Activated T-cell treated with anti-CD3 and anti-CD28 coated beads for 48 hours (primary cell): ENCODE measurements at regions not wholly inside any gene's neighbourhood (a gene's known extent, or its start where the extent isn't known, plus 50 kb on each side); places are given as distances from the start of the nearest gene placed in this dataset.
"Not testable (repeated sequence)": the region's sequence is repeated elsewhere in the genome, so short reads cannot be mapped to it uniquely, and the experiment has no call there.

ENCODE experiments used
- DNase-seq: peaks from one replicate; pipeline ENCODE4 v3.0.0-alpha.2; 2020; ENCODE audit warnings: low read depth

DNA sequence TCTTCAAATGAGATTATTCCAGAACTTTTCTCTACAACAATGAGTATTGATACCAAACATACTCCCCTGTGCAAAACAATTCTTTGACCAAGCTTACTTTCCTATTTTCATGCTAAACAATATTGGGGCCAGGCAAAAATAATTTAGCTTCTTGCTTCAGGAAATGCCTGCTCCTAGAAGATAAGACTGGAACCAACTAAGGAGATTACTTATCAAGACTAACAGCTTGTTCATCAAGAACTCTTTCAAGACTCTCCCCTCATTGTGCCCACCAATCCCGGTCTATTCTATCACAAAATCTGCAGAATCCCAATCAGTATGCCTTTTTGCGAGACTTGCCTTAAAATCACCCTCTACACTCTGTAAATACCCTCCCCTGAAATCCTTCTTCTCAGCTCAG, 536.6 kb downstream of the RWDD3 start:
- no peak for DNase-seq

DNA sequence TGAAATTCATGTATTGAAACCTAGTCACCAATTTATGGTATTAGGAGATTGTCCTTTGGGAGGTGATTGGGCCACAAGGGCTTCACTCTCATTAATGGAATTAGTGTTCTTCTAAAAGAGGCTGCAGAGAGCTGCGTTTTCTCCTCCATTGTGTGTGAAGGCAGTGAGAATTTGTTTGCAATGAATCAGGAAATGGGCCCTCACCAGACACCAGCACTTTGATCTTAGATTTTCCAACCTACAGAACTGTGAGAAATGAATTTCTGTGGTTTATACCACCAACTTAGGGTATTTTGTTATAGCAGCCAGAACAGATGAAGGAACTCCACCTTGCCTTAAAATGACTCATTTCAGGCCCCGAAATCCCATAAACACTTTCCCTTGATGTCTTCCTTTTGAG, 544.2 kb downstream of the RWDD3 start:
- DNase-seq = no peak

DNA sequence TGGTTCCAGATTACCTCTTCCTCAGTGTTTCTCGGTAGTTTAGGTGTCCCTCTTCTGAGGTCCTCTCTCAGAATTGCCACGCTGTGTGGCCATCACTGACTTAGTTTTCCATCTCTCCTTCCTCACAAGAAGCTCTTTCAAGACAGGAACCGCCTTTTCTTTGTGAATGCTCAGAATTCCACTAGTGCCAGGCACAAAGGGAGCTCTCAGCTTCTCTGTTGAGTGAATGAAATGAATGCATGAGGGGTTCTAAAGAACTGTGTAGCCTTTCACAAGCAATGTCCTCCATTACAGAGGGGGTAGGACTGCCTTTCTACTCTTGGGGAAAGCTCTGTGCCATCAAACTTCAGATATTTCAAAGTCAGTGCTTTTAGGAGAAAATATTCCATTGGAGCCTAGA, 546.8 kb downstream of the RWDD3 start:
- DNase-seq = no peak

DNA sequence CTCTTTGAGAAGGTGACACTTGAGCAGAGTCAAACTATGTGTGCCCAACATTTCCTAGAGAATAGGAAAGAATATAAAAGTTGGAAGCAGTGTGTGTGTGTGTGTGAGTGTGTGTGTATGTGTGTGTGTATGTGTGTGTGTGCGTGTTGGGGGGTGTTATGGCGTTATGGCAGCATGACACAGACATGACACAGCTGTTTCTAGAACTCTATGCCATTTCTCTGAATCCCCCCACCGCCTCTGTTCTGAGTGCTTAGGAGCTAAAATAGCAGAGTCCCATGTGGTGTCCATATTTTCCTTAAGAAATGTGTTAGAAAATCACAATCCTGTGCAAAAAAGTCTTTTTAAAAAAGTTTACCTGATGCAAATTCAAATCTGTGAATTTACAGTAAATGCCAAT, 556.1 kb downstream of the RWDD3 start:
- no peak for DNase-seq

DNA sequence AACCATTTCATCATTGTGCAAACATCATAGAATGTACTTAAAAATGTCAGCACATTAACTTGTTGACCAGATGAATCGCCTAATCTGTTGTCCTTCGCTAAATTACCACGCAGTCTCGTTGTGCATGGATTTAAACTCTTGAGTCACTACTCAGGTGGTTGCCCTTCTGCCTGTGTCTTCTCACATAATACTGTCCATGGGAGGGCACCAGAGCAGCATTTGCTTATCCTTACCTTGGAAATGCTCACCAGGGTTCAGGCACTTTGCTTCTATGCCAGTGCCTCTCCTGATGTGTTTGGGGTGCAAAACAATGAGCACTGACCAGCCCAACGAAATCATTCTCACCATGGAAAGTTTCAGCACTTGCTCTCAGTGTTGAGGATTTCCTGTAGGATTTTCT, 559.9 kb downstream of the RWDD3 start:
- DNase-seq = no peak

DNA sequence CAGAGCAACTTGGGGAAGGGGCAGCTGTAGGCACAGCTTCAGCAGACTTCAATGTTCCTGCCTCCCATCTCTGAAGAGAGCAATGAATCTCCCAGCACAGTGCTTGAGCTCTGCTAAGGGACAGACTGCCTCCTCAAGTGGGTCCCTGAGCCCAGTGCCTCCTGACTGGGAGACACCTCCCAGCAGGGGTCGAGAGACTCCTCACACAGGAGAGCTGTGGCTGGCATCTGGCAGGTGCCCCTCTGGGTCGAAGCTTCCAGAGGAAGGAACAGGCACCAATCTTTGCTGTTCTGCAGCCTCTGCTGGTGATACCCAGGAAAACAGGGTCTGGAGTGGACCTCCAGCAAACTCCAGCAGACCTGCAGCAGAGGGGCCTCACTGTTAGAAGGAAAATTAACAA, 563.8 kb downstream of the RWDD3 start:
- not testable (repeated sequence) for DNase-seq

DNA sequence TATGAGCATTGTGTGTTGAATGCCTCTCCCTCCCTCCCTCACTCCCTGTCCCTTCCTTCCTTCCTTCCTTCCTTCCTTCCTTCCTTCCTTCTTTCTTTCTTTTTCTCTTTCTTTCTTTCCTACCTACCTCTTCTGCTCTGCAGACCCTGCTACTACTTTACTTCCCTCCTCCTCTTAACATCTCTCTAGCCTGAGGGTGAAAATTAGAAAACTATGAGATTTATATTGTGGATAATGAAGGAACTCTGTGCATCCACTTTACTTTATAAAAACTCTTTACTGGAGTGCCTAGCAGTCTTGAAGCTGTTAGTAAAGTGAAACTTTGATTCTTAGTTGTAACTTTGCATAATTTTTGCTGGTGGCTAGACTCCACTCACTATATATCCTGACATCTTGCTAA, 572.2 kb downstream of the RWDD3 start:
- DNase-seq = no peak

DNA sequence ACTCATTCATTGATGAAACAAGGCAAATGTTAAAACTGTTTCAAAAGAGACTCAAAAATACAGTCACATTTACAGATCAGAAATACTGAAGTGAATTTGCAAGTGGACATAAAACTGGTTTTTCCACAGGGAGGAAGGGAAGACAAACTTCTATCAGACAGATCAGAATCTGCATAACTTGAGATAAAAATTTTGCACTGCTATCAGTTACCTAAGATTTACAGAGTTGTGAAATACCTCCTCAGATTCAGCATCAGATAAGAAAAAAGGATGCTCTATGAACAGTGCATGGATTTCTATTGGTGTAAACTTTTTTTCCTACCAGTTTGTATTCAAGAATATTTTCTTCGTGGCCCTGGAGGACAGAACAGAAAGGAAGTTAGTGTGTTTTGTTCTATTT, 575.4 kb downstream of the RWDD3 start:
- no peak for DNase-seq

DNA sequence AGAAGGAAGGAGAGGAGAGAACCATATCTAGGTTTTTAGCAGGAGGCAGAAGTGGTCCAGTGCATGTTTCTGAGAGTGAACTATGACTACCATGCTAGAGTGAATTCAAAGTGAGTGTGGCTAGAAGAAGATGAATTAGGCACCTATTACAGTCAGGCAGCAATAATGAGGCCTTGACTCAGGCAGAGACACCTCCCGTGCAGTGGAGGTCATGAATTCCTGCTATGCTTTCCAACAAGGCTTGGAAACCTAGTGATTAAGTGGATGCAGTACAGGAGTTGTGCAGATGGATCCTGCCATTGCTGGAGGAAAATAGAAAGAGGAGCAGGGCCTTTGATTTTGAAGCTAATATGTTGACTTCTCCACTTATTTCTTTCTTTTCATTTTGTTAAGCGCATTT, 581.5 kb downstream of the RWDD3 start:
- no peak for DNase-seq

DNA sequence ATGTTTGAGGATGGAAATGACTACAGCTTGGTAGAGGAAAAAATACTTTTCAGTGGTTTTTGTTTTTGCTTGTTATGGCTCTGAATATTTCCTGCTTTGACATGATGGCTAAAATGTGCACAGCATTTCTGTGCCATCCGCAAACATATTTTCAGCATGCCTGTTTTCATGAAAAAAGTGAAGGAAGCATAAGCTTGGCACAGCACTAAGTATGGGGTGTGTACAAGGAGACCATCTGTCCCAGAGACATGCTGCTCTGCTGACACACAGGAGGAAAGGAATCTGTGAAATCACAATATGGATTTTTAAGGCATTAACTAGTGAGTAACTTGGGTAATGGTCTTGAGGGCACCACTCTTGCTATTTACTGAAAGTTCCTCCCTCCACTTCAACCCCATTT, 595.5 kb downstream of the RWDD3 start:
- no peak for DNase-seq

DNA sequence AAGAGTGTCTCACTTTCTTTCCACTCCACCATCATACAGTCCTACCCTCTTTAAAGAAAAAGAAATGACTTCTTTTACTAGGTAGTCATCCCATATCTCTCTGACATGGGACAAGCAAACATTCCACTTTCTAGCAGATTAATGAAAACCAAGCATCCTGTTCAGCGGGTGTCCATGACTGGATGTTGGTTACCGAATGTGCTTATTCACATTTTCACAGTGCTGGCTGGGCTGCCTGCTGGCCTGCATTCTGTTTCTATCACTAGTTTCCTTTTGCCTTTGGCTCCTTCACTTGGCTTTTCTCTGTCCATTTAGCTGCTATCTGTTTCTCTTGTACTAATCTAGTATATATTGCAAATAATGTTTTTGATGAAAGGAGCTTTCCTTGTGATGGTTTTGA, 598.4 kb downstream of the RWDD3 start:
- DNase-seq = no peak

DNA sequence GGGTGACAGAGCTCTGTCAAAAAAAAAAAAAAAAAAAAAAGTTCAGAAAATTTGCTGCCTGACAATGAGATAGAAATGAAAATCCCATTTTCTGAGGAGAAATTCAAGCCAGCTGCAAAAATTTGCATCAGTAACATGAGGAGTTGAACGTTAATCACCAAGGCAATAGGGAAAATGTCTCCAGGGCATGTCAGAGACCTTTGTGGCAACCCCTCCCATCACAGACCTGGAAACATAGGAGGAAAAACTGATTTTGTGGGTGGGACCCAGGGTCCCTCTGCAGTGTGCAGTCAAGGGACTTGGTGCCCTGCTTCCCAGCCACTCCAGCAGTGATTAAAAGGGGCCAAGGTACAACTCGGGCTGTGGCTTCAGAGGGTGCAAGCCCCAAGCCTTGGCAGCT, 615.4 kb downstream of the RWDD3 start:
- DNase-seq = no peak

DNA sequence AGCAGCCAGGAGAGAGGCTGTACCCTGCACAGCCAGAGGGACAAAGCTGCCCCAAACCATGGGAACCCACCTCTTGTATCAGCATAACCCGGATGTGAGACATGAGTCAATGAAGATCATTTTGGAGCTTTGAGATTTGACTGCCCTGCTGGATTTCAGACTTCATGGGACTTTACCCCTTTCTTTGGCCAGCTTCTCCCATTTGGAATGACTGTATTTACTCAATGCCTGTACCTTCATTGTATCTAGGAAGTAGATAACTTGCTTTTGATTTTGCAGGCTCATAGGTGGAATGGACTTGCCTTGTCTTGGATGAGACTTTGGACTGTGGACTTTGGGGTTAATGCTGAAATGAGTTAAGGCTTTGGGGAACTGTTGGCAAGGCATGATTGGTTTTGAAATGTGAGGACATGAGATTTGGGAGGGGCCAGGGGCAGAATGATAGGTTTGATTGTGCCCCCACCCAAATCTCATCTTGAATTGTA, 616.2 kb downstream of the RWDD3 start:
- no peak for DNase-seq

DNA sequence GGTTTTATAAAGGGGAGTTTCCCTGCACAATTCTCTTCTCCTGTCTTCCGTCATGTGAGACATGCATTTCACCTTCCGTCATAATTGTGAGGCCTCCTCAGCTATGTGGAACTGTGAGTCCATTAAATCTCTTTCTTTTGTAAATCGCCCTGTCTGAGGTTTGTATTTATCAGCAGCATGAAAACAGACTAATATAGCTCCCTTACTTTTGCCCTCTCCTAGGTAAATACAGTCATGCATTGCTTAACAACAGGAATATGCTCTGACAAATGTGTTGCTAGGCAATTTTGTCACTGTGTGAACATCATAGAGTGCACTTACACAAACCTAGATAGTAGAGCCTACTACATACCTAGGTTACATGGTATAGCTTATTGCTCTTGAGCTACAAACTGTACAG, 616.8 kb downstream of the RWDD3 start:
- no peak for DNase-seq

DNA sequence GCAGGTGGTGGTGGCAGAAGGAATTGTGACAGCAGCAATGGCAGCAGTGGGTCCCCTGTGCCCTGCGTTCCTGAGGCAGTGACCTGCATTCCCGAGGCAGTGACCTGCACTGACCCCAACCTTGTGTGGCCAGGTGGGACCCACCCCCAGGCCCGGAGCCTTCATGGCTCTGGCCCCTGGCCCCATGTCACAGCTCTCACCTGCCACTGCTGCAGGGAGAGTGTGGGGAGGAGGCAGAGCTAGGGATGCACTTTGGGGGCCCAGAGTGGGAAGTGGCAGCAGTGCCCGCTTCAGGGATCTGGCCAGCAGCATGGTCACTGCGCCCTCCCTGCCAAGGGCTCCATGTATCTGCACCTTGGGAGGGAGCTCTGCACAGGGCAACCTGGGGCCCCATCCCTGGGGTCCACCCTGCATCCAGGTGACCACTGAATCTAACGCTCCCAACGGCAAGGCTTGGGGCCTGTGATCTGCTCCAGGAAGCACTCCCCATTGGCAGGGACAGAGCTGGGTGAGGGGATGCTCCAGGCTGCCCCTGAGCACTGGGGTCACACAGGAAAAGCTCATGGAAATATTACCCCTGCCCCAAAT, 618.6 kb downstream of the RWDD3 start:
- DNase-seq = no peak

DNA sequence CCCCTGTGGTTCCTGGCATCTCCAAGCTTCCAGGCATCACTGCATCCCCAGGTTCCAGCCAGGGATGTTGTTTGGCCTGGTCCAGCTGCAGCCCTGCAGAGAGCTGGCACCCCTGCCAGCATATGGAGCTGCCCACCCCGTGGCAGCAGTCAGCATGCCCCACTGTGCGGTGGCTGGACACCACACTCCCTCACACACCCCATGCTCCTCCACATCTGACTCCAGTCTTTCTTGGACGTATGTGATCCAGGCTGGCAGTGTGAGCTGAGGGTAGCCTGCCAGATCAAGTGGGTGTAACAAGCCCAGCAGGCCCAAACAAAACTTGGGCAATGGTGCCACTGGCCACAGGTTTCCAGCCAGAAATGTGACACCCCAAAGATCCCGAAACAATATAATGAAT, 620.4 kb downstream of the RWDD3 start:
- DNase-seq = no peak

DNA sequence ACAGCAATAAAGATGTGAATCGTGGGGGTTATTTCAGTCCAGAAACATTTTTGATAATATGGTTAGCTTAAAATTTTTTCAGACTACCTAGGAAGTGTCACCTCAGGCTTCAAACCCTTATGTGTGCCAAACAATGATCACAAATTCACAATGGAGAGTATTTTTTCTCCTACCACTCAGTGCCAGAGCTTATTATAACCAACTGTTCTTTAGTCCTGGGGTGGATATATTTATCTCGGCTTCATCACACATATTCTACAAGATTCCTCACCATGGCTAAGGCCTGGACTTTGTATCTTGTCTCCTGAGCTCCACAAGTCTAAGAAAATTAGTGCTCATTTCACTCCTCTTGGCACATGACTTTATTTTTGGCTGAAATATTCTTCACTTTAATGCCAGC, 629.1 kb downstream of the RWDD3 start:
- DNase-seq = no peak

DNA sequence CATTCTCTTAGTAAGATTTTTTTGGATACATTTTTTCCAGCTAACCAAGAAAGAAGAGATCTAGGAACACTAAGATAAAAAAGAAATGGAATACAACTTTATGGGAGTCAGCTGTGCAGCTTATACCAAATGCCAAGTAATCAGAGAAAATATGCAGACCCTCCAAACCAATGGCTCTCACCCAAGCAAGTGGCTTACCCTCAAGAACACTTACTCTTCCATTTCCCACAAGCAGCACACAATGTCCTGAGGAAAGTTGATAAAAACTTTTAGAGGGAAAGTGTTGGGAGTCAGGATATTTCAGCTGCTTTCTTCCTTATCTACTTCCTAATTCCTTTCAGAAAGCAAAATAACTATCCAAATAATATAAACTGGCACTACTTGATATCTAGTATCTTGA, 631.8 kb downstream of the RWDD3 start:
- DNase-seq = no peak

DNA sequence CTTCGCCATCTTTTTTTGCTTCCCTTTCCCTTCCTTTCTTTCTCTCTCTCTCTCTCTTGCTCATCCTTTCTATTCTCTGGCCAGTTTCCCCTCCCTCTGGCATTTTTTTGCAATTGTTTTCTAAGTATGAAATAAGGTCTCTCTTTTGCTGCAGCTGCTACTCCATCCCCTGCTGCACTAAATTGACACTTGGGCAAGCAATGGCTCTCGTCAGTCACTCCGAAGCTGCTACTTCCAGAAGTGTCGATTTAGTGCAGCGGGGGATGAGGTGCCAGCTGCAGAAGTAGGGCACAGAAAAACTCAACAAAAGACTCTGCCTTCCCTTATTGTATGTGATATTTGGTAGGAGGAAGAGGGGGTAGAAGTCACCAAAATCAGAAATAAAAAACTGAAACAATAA, 642.3 kb downstream of the RWDD3 start:
- no peak for DNase-seq

DNA sequence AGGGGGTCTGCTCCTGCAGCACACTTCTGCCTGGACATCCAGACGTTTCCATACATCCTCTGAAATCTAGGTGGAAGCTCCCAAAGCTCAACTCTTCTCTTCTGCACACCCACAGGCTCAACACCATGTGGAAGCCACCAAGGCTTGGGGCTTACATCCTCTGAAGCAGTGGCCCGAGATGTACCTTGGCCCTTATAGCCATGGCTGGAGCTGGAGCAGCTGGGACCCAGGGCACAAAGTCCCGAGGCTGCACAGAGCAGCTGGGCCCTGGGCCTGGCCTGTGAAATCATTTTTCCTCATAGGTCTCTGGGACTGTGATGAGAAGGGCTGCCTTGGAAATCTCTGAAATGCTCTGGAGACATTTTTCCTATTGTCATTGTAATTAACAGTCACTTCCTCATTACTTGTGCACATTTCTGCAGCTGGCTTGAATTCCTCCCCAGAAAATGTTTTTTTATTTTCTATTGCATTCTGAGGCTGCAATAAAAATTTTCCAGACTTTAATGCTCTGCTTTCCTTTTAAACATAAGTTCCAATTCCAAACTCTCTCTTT, 645.6 kb downstream of the RWDD3 start:
- DNase-seq = no peak

DNA sequence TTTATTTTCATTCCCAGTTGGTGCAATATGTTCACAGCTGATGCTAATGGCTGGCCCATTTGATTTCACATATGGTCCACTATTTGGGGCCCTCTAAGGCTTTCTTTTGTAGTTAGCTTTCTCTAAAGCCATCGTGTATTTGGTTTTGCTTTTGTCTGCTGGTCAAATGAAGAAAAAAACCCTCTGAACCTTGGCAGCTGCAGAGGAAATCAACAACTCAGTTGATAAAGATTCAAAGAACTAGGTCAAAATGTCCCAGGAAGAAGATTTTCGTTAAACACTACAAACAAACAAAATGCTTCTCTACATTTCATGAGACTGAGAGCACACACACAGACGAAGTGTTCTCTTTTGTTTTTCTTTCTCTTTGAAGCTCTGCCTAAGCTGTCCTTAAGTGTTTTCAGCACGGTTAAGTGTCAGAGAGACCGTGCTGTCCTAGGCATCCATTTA, 655.0 kb downstream of the RWDD3 start:
- no peak for DNase-seq

DNA sequence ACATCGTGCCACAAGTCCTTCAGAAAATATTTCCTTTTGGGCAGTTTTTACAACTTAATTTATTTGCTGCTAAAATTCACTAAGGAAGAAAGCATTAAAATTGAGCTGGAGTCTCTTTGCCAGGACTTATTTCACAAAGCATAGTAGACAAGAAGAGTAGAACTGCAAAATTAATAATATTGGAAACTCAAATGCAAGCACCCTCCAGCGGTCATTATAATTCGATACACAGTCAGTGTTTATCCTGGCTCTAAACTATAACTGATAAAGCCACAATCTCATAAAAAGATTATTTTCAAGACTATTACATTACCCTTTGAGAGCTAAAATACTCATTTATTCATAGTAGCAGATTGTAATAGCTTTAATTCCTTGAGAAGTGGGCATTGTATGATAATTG, 655.4 kb downstream of the RWDD3 start:
- DNase-seq = no peak

DNA sequence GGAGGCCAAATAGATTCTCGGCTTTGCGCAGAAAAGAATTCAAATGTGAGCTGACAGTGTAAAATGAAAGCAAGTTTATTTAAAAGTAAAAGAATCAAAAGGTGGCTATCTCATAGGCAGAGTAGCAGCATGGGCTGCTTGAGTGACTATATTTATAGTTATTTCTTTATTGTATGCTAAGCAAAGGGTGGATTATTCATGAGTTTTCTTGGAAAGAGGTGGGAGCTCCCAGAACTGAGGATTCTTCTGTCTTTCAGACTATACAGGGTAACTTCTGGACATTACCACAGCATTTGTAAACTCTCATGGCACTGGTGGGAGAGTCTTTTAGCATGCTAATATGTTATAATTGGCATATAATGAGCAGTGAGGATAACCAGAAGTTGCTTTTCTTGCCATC, 659.9 kb downstream of the RWDD3 start:
- DNase-seq = no peak

DNA sequence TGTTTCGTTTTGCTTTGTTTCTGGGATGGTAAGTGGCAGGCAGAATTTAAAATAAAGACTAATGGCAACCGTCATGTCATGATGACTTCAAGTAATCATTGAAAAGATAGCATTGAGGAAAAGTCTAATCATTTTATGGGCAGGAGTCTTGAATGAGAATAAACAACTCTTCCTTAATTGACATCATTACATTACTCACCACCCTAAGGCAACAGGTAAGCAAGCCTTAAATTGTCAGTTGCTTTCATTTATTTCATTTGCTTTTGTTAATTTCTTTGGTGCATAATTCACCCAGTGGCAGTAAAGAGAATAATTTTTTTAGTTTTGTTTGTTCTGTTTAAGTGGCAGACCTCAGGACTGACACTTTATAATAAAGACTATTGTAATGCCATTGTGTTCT, 669.0 kb downstream of the RWDD3 start:
- no peak for DNase-seq
